ENCODE measurements at regions not wholly inside any gene's neighbourhood (a gene's known extent, or its start where the extent isn't known, plus 50 kb on each side); places are given as distances from the start of the nearest gene placed in this dataset.
A peak's percentile ranks its signal among the peaks of the same experiment; 100 is the strongest.
"Not testable (repeated sequence)": the region's sequence is repeated elsewhere in the genome, so short reads cannot be mapped to it uniquely, and the experiment has no call there.

- H3K27me3 ChIP-seq (ENCODE audit: insufficient read depth, low read depth) = no peaks in the 10 kb centered on the region
- H3K36me3 ChIP-seq (ENCODE audit: insufficient read depth) = no peaks in the 10 kb centered on the region
- H3K27ac ChIP-seq = no peak overlapping the region
- no peak overlapping the region for H2AFZ ChIP-seq (ENCODE audit: low read depth)
- TF ChIP-seq, protein P1, sequence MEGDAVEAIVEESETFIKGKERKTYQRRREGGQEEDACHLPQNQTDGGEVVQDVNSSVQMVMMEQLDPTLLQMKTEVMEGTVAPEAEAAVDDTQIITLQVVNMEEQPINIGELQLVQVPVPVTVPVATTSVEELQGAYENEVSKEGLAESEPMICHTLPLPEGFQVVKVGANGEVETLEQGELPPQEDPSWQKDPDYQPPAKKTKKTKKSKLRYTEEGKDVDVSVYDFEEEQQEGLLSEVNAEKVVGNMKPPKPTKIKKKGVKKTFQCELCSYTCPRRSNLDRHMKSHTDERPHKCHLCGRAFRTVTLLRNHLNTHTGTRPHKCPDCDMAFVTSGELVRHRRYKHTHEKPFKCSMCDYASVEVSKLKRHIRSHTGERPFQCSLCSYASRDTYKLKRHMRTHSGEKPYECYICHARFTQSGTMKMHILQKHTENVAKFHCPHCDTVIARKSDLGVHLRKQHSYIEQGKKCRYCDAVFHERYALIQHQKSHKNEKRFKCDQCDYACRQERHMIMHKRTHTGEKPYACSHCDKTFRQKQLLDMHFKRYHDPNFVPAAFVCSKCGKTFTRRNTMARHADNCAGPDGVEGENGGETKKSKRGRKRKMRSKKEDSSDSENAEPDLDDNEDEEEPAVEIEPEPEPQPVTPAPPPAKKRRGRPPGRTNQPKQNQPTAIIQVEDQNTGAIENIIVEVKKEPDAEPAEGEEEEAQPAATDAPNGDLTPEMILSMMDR (conservative IDR thresholded peaks at IDR 0.05; ENCODE audit: low read depth, low read length) = no peak
- H3K4me2 ChIP-seq = no peak overlapping the region
- H3K9ac ChIP-seq = no peak overlapping the region
- no peaks in the 10 kb centered on the region for H3K79me2 ChIP-seq (ENCODE audit: insufficient read depth, low read depth)
- no peak overlapping the region for H3K4me3 ChIP-seq (IDR thresholded peaks at IDR 0.05; ENCODE audit: insufficient read depth, low read depth, low read length)
- peaks cover 6% of the 10 kb centered on the region for H3K4me1 ChIP-seq (ENCODE audit: low read depth, poor library complexity, severe bottlenecking)
- no peaks in the 10 kb centered on the region for H4K20me1 ChIP-seq (ENCODE audit: insufficient read depth)
These were observed 116.6 kb upstream of the DUSP22 start for GRCh38 chr6:175680-176079.

DNA sequence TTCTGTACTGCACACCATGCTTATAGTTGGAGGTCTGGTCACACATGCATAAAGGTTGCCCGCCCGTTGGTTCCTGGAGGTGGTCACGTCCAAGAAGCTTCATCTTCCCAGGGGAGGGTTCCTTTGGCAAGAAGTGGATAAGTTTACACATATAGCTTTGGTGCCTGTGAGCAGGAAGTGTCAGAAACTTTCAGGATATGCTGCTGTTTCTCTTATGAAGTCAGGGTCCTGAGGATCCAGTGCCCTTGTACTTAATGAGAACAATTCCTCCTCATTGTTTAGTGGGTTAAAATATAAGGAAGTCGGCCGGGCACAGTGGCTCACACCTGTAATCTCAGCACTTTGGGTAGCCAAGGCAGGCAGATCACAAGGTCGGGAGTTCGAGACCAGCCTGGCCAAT is 115.5 kb upstream of the DUSP22 start:
- no peak overlapping the region for H3K4me2 ChIP-seq
- H4K20me1 ChIP-seq (ENCODE audit: insufficient read depth) = no peaks in the 10 kb centered on the region
- TF ChIP-seq, protein P1 (conservative IDR thresholded peaks at IDR 0.05; ENCODE audit: low read depth, low read length) = no peak
- no peak overlapping the region for H3K27ac ChIP-seq
- peaks cover 17% of the 10 kb centered on the region for H3K4me1 ChIP-seq (ENCODE audit: low read depth, poor library complexity, severe bottlenecking)
- no peaks in the 10 kb centered on the region for H3K27me3 ChIP-seq (ENCODE audit: insufficient read depth, low read depth)
- no peaks in the 10 kb centered on the region for H3K79me2 ChIP-seq (ENCODE audit: insufficient read depth, low read depth)
- no peak overlapping the region for H3K9ac ChIP-seq
- no peaks in the 10 kb centered on the region for H3K36me3 ChIP-seq (ENCODE audit: insufficient read depth)
- H2AFZ ChIP-seq (ENCODE audit: low read depth) = no peak overlapping the region
- H3K4me3 ChIP-seq (IDR thresholded peaks at IDR 0.05; ENCODE audit: insufficient read depth, low read depth, low read length) = no peak overlapping the region

GRCh38 chr6:178119-178518 is 114.2 kb upstream of the DUSP22 start:
- Histone ChIP-seq H3K36me3 (ENCODE audit: insufficient read depth) (no peaks in the 10 kb centered on the region), H3K4me2 (no peak overlapping the region), H3K79me2 (ENCODE audit: insufficient read depth, low read depth) (no peaks in the 10 kb centered on the region), H2AFZ (ENCODE audit: low read depth) (no peak overlapping the region), H3K9ac (no peak overlapping the region), H3K27me3 (ENCODE audit: insufficient read depth, low read depth) (no peaks in the 10 kb centered on the region), H3K4me3 (IDR thresholded peaks at IDR 0.05; ENCODE audit: insufficient read depth, low read depth, low read length) (no peak overlapping the region), H3K4me1 (ENCODE audit: low read depth, poor library complexity, severe bottlenecking) (peaks cover 30% of the 10 kb centered on the region), H3K27ac (no peak overlapping the region), H4K20me1 (ENCODE audit: insufficient read depth) (no peaks in the 10 kb centered on the region)
- TF ChIP-seq, protein P1 (conservative IDR thresholded peaks at IDR 0.05; ENCODE audit: low read depth, low read length) = no peak

DNA sequence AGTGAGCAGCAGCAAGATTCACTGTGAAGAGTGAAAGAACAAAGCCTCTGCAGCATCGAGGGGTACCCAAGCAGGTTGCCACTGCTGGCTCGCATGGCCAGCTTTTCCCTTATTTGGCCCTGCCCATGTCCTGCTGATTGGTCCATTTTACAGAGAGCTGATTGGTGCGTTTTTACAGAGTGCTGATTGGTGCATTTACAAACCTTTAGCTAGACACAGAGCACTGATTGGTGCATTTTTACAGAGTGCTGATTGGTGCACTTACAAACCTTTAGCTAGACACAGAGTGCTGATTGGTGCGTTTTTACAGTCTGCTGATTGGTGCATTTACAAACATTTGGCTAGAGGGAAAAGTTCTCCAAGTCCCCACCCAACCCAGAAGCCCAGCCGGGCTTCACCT is 113.4 kb upstream of the DUSP22 start:
- H3K79me2 ChIP-seq (ENCODE audit: insufficient read depth, low read depth); H4K20me1 ChIP-seq (ENCODE audit: insufficient read depth); H2AFZ ChIP-seq (ENCODE audit: low read depth); H3K9ac ChIP-seq; H3K36me3 ChIP-seq (ENCODE audit: insufficient read depth); H3K27ac ChIP-seq; H3K27me3 ChIP-seq (ENCODE audit: insufficient read depth, low read depth); H3K4me2 ChIP-seq; H3K4me3 ChIP-seq (IDR thresholded peaks at IDR 0.05; ENCODE audit: insufficient read depth, low read depth, low read length): not testable (repeated sequence)
- peaks cover 38% of the 10 kb centered on the region for H3K4me1 ChIP-seq (ENCODE audit: low read depth, poor library complexity, severe bottlenecking)

- H3K27ac ChIP-seq = no peak overlapping the region
- no peaks in the 10 kb centered on the region for H3K79me2 ChIP-seq (ENCODE audit: insufficient read depth, low read depth)
- peaks cover 43% of the 10 kb centered on the region for H3K4me1 ChIP-seq (ENCODE audit: low read depth, poor library complexity, severe bottlenecking)
- H3K4me2 ChIP-seq = no peak overlapping the region
- TF ChIP-seq, protein P1 (conservative IDR thresholded peaks at IDR 0.05; ENCODE audit: low read depth, low read length) = no peak
- H3K36me3 ChIP-seq (ENCODE audit: insufficient read depth) = no peaks in the 10 kb centered on the region
- no peak overlapping the region for H3K4me3 ChIP-seq (IDR thresholded peaks at IDR 0.05; ENCODE audit: insufficient read depth, low read depth, low read length)
- H3K9ac ChIP-seq = no peak overlapping the region
- no peaks in the 10 kb centered on the region for H3K27me3 ChIP-seq (ENCODE audit: insufficient read depth, low read depth)
- H4K20me1 ChIP-seq (ENCODE audit: insufficient read depth) = no peaks in the 10 kb centered on the region
- H2AFZ ChIP-seq (ENCODE audit: low read depth) = no peak overlapping the region
These were observed 112.8 kb upstream of the DUSP22 start for GRCh38 chr6:179340-179950.

- H3K4me2 ChIP-seq = peak overlapping the region; percentile 79; the same call in 1 of the 2 replicates
- not testable (repeated sequence) for H4K20me1 ChIP-seq (ENCODE audit: insufficient read depth); H3K4me3 ChIP-seq (IDR thresholded peaks at IDR 0.05; ENCODE audit: insufficient read depth, low read depth, low read length); H3K9ac ChIP-seq; H3K79me2 ChIP-seq (ENCODE audit: insufficient read depth, low read depth); H2AFZ ChIP-seq (ENCODE audit: low read depth); H3K36me3 ChIP-seq (ENCODE audit: insufficient read depth); H3K27me3 ChIP-seq (ENCODE audit: insufficient read depth, low read depth)
- H3K4me1 ChIP-seq (ENCODE audit: low read depth, poor library complexity, severe bottlenecking) = peaks cover 51% of the 10 kb centered on the region
- H3K27ac ChIP-seq = peak overlapping the region; percentile 69
These were observed 112.1 kb upstream of the DUSP22 start for GRCh38 chr6:180091-180694.
